DMS 273 (cell line): ENCODE measurements at regions not wholly inside any gene's neighbourhood (a gene's known extent, or its start where the extent isn't known, plus 50 kb on each side); places are given as distances from the start of the nearest gene placed in this dataset.
A peak's percentile ranks its signal among the peaks of the same experiment; 100 is the strongest.

Source experiments
- DNase-seq: peaks from one replicate; lab custom pipeline; 2025; ENCODE audit not compliant: unreplicated experiment; lab: John Stamatoyannopoulos, UW

DNA sequence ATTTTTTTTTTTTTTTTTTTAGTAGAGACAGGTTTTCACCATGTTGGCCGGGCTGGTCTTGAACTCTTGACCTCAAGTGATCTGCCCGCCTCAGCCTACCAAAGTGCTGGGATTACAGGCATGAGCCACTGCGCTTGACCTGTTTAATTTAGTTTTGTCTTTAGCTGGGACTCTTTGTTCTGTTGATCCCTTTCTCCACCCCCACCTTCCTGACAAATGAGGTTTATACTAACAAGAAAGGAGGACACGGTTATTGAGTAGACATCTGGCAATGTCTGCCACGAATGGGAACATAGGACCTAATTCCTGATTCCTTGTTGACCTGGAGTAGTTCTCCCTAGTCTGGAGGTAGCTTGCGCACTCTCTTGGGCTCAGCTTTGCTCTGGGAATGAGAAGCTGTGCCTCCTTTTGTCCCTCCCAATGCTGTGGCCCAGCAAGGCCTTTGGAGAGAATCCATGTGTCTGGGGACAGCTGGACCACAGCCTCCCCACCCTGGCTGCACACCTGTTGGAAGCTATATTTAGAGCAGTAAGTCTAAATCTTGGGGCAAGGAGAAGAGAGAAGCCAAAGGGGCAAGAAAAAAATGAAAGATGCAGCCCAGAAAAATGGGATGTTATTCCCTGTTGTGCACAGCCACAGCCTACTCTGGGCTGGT, 53.2 kb upstream of the ADPGK start:
- peak; percentile 32 for DNase-seq

DNA sequence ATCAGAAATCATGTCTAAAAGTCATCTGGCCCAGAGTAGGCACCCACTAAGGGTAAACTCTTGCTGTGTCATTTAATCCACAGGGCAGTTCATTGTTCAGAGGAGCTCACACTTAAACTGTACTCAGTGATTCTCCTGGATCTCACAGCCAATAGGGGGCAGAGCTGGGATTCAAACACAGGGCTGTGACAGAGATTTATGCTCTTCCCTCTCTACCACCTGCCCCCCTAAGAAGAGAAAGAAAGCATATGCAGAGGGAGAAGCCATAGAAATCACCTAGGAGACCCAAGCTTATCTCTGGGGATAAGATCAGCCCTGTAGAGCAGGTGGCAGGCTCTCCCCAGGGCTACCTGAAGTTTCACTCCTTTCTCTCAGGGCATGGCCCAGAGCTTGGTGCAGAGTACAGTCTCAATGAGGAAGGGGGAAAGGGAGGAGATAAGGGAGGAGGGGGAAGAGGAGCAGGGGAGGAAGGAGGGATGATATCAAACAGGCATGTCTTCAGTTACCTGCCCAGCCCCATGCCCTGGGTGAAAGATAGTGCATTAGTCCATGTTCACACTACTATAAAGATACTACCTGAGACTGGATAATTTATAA, 51.8 kb upstream of the ADPGK start:
- DNase-seq = peak; percentile 75

DNA sequence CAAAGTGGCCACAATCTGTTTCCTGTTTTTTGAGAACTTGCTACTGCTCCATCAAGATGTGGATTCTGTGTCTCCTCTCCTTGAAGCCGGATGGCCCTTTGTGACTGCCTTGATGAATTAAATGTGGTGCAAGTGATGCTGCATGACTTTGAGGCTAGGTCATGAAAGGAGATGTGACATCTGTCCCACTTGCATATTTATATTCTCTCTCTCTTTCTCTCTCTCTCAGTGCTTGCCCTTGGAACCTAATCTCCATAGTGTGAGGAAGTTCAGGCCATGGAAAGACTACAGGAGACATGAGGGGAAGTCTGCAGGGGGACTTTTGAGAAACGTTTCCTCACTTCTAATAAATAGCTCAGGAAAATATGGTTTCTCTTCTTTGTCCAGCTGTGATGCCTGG, 50.0 kb upstream of the ADPGK start:
- DNase-seq = peak; percentile 14
